ENCODE measurements at regions not wholly inside any gene's neighbourhood (a gene's known extent, or its start where the extent isn't known, plus 50 kb on each side); places are given as distances from the start of the nearest gene placed in this dataset.

DNA sequence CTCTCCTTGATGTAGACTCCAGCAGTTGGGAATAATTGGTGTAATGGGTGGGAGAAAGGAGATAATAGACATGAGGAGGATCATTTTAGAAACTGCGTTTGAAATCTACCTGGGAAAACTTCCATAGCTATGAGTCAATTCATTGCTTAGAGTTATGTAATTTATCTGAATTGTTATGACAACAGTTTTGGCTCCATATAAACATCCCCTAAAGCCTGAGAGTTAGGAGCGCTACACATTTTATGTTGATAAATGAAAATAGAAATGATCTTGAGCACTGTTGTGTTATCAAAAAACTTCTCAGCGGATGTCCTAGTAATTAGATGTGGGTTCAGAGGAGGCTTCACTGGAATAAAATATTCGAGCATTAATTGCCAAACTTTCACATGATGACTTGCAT is 573.4 kb downstream of the TSN start:
- TF ChIP-seq SRSF1 (IDR thresholded peaks at IDR 0.05; ENCODE audit: low read depth, low read length) (no peak), FOS (IDR thresholded peaks at IDR 0.05; ENCODE audit: extremely low read depth, insufficient read length) (no peak)
- TF ChIP-seq, protein P1, sequence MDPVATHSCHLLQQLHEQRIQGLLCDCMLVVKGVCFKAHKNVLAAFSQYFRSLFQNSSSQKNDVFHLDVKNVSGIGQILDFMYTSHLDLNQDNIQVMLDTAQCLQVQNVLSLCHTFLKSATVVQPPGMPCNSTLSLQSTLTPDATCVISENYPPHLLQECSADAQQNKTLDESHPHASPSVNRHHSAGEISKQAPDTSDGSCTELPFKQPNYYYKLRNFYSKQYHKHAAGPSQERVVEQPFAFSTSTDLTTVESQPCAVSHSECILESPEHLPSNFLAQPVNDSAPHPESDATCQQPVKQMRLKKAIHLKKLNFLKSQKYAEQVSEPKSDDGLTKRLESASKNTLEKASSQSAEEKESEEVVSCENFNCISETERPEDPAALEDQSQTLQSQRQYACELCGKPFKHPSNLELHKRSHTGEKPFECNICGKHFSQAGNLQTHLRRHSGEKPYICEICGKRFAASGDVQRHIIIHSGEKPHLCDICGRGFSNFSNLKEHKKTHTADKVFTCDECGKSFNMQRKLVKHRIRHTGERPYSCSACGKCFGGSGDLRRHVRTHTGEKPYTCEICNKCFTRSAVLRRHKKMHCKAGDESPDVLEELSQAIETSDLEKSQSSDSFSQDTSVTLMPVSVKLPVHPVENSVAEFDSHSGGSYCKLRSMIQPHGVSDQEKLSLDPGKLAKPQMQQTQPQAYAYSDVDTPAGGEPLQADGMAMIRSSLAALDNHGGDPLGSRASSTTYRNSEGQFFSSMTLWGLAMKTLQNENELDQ (CRISPR knock-in tag; IDR thresholded peaks at IDR 0.05; ENCODE audit: borderline replicate concordance) = no peak
- TF ChIP-seq, protein P2, sequence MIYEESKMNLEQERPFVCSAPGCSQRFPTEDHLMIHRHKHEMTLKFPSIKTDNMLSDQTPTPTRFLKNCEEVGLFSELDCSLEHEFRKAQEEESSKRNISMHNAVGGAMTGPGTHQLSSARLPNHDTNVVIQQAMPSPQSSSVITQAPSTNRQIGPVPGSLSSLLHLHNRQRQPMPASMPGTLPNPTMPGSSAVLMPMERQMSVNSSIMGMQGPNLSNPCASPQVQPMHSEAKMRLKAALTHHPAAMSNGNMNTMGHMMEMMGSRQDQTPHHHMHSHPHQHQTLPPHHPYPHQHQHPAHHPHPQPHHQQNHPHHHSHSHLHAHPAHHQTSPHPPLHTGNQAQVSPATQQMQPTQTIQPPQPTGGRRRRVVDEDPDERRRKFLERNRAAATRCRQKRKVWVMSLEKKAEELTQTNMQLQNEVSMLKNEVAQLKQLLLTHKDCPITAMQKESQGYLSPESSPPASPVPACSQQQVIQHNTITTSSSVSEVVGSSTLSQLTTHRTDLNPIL (CRISPR knock-in tag; IDR thresholded peaks at IDR 0.05) = no peak
